ENCODE measurements at regions not wholly inside any gene's neighbourhood (a gene's known extent, or its start where the extent isn't known, plus 50 kb on each side); places are given as distances from the start of the nearest gene placed in this dataset.
"Not testable (repeated sequence)": the region's sequence is repeated elsewhere in the genome, so short reads cannot be mapped to it uniquely, and the experiment has no call there.

DNA sequence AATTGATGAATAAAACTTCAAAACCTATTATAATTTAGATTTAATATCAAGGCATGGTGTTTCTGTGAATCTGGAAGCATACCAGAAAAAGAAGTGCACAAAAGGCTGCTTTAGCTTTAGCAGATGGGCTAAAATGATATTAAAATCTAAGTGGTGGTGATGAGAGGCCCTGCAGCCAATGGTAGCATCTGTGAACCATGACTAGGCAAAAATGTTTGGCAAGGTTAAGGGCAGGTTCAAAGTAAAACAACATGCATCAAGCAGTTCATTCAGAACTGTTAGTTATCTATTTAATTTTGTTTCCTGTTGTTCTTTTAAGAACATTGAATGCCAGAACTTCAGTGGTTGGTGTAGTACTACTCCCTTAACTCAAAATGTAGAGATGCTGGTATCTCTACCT is 1736.9 kb upstream of the CELF4 start:
- DNase-seq (ENCODE audit: low read depth): no peak

DNA sequence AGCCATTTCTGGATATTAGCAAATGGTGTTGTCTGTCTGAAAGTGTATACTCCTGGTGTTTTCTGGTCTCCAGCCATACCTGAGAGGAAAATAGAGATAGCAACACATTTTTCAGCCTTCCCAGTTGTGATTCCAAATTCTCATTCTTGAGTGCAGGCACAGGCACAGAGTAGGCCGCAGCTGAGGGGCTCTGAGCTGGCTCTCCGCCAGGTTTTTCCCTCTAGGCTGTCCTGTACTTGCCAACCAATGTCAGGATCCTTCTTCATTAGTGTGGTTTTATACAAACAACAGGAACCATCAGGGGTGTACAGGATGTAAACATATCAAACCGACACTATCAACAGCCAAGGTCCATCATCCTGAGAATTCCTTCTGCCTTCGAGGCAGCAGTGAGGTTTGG is 1733.6 kb upstream of the CELF4 start:
- no peak for DNase-seq (ENCODE audit: low read depth)

DNA sequence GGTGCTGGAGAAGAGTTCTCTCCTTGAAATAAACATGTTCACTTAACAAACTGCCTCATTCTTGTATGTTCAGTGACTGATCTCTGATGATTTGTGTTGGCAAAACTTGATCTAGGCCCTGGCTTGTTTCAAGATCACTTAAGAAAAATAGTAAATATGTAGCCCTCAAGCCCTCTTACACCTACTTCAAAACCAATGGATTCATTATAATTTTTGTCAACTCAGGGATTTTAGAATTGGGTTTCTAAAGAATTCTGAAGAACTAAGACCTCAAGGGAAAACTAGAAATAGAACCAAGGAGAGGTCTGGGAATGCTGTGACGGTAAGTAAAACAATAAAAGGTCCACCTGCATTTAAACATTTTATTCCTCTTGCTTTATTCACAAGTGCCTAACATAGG is 1731.6 kb upstream of the CELF4 start:
- no peak for DNase-seq (ENCODE audit: low read depth)

DNA sequence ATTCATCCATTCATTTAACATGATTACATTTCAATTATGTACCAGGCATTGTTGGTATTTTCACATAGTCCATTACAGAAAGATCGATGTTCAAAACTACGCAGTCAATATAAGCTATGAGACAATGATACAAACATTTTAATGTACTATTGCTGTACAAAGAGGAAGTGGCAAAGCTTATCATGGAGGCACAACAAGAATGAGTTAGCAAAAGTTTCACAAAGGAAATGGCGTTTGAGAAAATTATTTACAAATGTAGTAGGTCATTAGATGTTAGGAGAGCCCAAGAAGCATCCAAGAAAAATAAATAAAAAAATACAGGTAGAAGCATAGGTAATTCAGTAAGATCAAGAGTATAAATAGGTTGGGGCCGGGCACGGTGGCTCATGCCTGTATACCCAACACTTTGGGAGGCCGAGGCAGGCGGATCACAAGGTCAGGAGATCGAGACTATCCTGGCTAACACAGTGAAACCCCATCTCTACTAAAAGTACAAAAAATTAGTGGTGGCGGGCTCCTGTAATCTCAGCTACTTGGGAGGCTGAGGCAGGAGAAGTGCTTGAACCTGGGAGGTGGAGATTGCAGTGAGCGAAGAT is 1730.8 kb upstream of the CELF4 start:
- DNase-seq (ENCODE audit: low read depth): no peak

DNA sequence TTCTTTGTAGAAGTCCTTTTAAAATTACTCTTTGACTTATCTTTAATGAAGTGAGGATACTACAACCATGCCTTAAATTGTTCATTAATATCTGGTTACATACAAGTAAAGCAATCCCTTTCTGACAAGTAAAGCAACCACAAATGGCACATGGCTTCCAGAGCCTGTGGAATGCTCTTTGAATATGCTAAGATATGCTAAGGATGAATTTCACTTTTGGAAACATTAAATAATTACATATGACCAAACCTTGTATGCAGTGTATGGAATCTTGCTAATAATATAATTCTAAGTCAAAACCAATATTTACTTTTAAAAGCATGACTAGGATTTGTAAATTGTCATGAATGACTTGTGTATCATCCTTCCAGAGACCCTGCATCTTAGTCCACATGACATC is 1711.2 kb upstream of the CELF4 start:
- no peak for DNase-seq (ENCODE audit: low read depth)

DNA sequence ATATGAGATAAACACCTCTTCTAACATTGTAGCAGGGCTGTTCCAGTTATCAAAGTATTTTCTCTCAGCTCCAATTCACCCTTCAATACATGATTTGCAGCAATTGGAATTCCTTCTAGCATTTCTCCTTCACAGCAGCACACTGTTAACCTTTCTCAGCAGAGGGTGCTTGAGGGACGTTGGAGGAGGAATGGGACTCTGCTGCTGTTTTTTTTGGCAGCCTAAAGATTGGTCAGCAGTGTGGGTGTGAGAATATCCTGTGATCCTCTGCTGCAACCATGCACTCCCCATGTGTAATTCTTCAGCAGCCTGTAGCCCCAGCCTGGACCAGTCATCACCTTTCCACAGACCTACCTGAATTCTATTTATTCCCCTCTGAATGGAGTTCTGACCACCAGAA is 1708.9 kb upstream of the CELF4 start:
- no peak for DNase-seq (ENCODE audit: low read depth)

DNA sequence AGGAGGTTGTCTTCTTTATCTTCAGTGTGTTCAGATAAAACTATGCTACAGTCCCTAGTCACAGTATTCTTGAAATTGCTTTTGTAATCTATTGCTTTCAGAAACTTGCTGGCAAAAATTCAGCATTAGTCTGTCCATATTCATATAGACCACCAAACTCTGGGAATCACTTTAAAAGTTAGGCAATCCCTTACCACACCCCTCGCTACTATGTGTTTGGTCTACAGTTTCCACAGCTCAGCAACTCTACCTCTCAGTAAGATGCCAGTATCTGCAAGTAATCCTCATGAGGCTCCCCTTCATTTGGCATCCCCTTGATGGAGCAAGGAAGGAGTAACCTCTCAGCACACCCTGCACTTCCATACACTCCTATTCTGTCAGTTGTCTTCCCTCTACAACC is 1706.6 kb upstream of the CELF4 start:
- no peak for DNase-seq (ENCODE audit: low read depth)

DNA sequence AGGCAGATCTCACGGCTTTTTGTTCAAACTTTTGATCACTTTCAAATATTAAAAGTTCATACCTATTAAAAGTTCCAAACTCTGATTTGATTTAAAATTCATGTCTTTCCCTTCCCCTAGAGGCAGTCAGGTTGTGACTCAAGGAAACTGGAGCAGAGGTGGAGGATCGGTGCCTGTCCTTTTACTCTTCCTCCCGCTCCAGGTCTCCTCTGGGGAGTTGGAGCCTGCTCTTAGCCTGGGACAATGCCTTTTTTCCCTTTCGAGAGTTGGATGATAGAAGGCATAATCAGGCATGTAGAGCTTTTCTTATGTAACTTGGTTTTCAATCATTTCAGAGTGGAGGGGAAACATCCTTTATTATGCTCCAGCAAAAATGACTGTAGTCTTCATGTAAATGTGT is 1706.1 kb upstream of the CELF4 start:
- DNase-seq (ENCODE audit: low read depth): no peak

DNA sequence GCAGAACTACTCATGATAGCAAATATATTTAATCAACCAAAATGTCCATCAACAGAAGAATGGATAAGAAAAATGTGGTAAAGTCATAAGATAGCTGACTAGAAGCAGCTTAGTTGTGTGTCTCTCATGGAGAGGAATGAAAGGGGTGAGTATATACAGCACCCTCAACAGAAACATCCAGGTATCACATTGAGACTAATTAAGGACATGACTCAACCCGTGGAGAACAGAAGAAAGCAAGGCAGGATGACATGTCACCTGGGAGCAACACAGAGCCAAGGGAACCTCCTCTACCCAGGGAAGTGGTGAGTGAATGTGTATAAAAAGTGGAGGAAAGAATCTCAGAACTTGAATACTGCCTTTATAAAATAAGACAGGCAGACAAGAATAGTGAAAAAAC is 1695.0 kb upstream of the CELF4 start:
- no peak for DNase-seq (ENCODE audit: low read depth)

DNA sequence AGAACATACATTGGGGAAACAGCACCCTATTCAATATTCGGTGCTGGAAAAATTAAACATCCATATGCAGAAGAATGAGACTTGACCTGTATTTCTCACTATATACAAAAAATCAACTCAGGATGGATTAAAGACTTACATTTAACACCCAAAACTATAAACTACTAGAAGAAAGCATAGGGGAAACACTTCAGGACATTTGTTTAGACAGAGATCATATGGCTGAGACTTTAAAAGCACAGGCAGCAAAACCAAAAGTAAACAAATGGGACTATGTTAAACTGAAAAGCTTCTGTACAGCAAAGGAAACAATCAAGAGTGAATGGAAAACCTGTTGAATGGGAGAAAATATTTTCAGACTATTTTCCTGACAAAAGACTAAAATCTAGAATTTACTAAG is 1694.1 kb upstream of the CELF4 start:
- no peak for DNase-seq (ENCODE audit: low read depth)

DNA sequence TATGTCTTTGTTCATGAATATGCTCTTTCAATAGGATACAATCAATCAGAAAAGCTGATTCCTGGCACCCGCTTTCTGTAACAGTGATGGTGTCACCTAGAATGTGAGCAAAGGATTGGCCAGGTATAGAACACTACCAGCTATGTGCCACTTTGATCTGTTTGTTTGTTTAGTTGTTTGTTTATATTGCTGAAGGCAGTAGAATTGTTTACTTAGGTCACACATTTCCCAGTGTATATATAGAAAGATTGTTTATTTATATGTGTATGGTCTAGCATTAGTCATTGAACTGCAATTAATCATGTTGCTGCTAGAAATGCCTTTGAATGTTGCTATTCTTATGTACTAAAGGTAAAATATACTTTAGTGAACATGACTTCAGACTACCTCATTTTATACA is 1678.6 kb upstream of the CELF4 start:
- no peak for DNase-seq (ENCODE audit: low read depth)

DNA sequence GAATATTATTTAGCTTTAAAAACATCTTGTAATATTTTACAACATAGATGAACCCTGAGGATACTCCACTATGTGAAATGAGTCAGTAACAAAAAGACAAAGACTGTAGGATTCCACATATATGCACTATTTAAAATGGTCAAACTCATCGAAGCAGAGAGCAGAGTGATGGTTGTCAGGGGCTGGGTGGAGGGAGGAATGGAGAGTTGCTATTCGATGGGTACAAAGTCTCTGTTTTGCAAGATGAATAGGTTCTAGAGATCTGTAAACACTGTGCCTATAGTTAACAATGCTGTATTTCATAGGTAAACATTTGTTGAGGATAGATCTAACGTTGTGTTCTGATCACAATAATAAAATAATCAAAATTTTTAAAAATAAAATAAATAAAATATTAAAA is 1675.9 kb upstream of the CELF4 start:
- no peak for DNase-seq (ENCODE audit: low read depth)

DNA sequence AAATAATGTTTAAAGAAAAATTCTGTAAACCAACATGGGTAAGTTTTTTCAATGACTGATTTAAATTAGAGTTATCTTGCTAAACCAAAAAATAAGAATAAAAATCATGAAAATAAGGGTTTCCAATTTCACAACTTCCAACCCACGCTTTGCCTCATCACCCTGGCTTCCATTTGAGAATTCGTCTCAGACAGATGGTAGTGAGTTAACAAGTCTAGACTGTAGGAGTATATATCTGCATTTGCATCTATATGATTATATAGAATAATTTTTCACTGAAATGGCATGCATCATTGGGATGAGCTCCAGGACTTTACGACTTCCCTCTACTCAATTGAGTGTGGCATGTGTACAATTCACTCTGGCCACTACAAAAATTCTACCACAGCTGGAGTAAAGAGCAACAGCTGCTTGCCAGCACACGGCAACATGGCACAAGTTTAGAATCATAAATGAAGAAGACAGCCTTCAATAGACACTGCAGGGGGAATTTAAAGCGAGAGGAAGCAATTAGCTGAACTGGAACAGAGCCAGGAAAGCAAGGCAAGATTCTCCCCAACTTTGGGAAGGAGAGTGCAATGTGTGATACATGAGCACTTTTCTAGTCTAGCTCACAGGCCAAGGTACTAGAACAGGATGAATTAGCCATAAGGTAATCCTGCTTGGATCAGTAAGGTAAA is 1673.5 kb upstream of the CELF4 start:
- no peak for DNase-seq (ENCODE audit: low read depth)

DNA sequence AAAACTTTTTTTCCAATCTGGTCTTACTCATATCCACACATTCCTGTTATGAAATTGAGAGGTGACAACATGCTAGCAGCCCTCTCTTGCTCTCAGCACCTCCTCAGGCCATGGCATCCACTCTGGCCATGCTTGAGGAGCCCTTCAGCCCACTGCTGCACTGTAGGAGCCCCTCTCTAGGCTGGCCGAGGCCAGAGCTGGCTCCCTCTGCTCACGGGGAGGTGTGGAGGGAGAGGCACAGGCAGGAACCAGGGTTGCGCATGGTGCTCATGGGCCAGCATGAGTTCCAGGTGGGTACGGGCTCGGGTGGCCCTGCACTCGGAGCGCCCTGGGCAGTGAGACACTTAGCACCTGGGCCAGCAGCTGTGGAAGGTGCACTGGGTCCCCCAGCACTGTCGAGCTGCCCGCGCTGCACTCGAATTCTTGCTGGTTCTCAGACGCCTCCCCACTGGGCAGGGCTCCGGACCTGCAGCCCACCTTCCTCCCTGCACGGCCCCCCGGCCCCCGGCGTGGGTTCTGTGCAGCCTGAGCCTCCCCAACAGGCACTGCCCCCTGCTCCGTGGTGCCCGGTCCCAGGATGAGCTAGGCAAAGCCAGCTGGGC is 1669.6 kb upstream of the CELF4 start:
- DNase-seq (ENCODE audit: low read depth): no peak

DNA sequence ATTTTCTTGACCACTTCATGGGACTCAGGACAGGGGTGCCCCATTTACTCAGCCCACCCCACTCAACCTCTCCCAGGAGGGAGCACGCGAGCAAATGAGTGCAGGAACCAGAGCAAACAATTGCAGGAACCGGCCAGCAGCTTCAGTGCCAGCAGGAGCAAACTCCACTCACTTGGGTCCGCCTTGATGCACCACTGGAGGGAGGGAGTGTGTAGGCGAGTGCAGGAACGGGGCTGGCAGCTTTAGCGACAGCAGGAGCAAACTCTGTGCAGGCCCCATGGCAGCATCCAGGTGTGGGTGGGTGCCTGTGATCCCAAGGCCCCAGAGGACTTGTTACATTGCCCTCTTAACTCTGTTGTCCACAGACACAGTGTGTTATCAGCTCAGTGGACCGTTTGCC is 1667.3 kb upstream of the CELF4 start:
- DNase-seq (ENCODE audit: low read depth): no peak

DNA sequence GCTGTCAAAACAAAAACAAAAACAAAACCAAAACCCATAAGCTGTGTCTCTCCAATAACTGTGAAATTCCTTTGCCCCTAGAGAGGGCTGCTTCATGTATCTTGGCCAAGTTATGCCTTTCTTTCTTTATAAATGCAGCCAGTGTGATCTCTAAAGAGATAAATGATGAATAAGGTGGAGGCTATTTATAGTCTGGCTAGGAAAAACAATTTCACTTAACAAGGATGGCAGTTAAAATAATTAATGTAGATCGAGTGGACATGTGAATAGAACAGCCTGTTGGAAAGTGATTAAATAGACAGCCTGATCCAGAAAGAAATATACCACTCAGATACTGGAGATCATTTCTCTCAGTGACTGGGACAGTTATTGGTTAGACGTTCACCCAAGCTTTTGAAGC is 1666.9 kb upstream of the CELF4 start:
- no peak for DNase-seq (ENCODE audit: low read depth)

DNA sequence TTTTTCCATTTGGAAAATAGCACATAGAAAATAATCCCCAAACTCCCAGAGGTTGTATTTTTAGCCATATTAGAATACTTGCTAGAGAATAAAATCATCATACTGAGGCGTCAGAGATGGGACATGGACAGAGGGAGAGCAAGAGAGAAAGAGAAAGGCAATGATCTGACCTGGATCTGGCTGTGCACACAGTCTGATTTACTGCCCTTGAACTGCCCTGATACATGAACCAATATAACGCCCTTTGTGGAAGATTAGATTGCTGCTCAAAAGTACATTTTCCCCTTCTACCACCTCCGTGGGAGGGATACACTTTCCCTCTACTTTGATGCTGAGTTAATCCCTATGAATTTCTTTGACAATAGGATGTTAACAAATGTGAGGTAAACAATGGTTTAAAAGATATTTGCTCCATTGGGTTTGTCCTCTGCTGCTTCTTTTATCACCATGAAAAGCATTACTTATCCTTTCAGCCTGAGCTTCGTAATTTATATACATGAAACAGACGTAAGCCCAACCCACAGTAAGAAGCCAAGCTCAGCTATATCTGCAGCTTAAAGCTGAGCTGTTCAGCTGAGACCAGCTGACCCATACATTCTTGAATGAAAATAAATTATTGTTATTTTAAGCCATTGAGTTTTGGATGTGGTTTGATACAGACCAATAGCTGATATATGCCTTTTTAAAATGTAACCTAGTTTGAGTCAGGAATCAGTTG is 1664.6 kb upstream of the CELF4 start:
- no peak for DNase-seq (ENCODE audit: low read depth)

DNA sequence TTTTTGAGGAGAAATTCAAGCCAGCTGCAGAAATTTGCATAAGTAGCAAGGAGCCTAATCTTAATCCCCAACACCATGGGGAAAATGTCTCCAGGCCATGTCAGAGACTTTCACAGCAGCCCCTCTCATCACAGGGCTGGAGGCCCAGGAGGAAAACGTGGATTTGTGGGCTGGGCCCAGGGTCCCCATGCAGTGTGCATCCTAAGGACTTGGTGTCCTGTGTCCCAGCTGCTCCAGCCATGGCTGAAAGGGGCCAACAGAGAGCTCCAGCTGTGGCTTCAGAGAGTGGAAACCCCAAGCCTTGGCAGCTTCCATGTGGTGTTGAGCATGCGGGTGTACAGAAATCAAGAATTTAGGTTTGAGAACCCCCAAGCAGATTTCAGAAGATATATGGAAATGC is 1662.2 kb upstream of the CELF4 start:
- DNase-seq (ENCODE audit: low read depth): not testable (repeated sequence)

DNA sequence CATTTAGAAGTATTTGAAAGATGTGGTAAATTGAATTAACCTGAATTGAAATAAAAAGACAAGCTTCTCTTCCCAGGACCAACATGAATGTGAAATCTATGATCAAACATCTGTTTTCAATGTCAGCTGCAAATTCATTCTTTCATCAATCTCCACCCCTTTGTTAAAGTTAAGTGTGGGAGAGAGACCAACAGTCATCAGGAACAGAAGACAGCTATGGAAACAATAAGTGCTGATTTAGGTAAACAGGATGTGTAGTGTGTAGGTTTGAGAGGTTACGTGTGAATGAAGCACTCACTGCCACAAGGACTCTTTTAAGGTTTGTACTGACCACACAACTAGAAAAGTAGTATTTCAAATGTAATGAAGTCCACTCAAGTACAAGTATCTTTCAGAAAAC is 1659.8 kb upstream of the CELF4 start:
- no peak for DNase-seq (ENCODE audit: low read depth)

DNA sequence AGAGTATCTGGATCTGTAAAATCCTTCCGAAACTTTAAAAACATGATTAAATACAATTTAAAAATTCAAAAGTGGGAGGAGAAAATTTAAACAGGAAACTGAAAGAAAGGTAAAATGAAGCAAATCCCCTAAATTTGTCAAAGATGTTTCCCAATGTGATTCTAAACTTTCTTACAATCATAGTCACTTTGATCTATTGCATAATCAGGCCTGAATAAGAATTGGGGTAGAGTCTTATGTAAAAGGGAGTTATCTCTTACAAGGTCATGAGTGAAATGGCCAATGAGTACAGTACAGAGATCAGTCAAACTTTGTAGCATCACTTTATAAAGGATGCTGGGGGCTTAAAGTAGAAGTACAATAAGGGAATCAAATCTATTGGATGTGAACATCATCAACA is 1657.7 kb upstream of the CELF4 start:
- no peak for DNase-seq (ENCODE audit: low read depth)

DNA sequence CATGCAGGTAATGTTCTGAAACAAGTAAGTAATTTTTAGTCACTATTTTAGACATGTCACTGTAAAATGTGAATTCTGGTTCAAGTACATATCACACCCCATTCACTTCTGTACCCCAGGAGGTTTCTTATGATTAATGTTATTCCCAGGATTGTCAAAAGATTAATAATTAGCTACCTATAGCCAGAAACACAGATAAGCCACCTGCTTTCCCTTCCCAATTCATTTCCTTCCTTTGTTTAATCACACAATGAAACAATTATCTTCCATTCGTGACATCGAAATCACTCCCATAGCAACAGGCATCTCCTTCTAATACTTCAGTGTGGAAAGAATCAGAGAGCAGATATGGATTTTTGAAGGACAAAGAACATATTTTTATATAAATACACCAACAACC is 1650.3 kb upstream of the CELF4 start:
- no peak for DNase-seq (ENCODE audit: low read depth)

DNA sequence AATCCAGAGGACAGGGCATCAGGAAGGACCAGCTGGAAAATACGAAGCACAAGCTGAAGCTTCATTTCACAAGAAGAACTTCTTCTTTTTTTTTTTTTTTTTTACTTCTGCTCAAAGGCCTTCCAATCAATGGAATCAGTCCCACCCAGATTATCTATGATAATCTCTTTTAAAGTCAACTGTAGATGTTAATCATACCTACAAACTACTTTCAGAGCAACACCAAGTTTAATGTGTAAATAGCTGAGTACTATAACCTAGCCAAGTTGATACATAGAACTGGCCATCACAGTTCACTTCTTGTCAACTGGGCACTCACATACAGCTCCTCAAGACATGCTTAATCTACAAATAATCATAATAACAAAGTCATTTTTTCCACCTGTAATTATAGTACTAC is 1645.9 kb upstream of the CELF4 start:
- no peak for DNase-seq (ENCODE audit: low read depth)

DNA sequence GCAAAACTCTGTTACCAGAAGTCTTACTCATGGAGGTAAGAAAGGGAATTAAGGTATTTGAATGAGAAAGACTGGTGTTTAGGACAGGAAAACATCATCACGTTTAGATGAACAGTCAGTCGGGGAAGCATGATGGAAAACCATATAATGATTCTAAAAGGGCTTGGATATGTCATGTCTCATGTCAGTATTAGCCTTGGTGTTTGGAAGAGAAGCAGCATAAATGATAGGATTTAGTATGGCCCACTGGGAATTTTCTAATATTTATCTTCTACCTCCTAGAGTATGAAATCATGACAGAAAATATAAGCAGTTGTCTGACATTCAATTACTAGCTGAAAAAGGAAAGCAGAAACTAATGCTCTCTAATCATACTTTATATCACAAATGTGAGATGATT is 1643.6 kb upstream of the CELF4 start:
- DNase-seq (ENCODE audit: low read depth): no peak
